Ishikawa (cell line): ENCODE measurements at regions not wholly inside any gene's neighbourhood (a gene's known extent, or its start where the extent isn't known, plus 50 kb on each side); places are given as distances from the start of the nearest gene placed in this dataset.

ENCODE experiments used
- CEBPB ChIP-seq: IDR thresholded peaks from 2 replicates; pipeline ENCODE4 v1.6.1; 2012
- CREB1 ChIP-seq: IDR thresholded peaks from 2 replicates; pipeline ENCODE4 v1.6.1; 2012; ENCODE audit warnings: low read depth
- EGR1 ChIP-seq: IDR thresholded peaks from 2 replicates; pipeline ENCODE4 v1.6.1; 2012
- EP300 ChIP-seq: IDR thresholded peaks from 2 replicates; pipeline ENCODE4 v1.6.1; 2012; ENCODE audit warnings: borderline replicate concordance
- FOXM1 ChIP-seq: IDR thresholded peaks from 2 replicates; pipeline ENCODE4 v1.6.1; 2012; ENCODE audit warnings: low read depth, borderline replicate concordance
- NFIC ChIP-seq: IDR thresholded peaks from 2 replicates; pipeline ENCODE4 v1.6.1; 2012
- RAD21 ChIP-seq: IDR thresholded peaks from 2 replicates; pipeline ENCODE4 v1.6.1; 2012; ENCODE audit warnings: low read depth
- REST ChIP-seq: IDR thresholded peaks from 2 replicates; pipeline ENCODE4 v1.6.1; 2012; ENCODE audit warnings: low read depth, mild to moderate bottlenecking
- TAF1 ChIP-seq: IDR thresholded peaks from 2 replicates; pipeline ENCODE4 v1.6.1; 2012; ENCODE audit warnings: low read depth, mild to moderate bottlenecking
- TCF12 ChIP-seq: IDR thresholded peaks from 2 replicates; pipeline ENCODE4 v1.6.1; 2012; ENCODE audit warnings: low read depth
- TEAD4 ChIP-seq: IDR thresholded peaks from 2 replicates; pipeline ENCODE4 v1.6.1; 2012
- YY1 ChIP-seq: IDR thresholded peaks from 2 replicates; pipeline ENCODE4 v1.6.1; 2012; ENCODE audit warnings: low read depth
- ZBTB7A ChIP-seq: IDR thresholded peaks from 2 replicates; pipeline ENCODE4 v1.6.1; 2012; ENCODE audit warnings: low read depth
- TF ChIP-seq, protein P1 (sequence below): IDR thresholded peaks from 2 replicates; pipeline ENCODE4 v1.6.1; 2012
- TF ChIP-seq, protein P2 (sequence below): IDR thresholded peaks from 2 replicates; pipeline ENCODE4 v1.6.1; 2012

GRCh38 chr2:5437375-5437774 lies 254.8 kb upstream of the SOX11 start:
- TF ChIP-seq TAF1 (no peak), CREB1 (no peak), FOXM1 (no peak), TEAD4 (no peak), NFIC (no peak), YY1 (no peak), TCF12 (no peak), EGR1 (no peak), CEBPB (no peak), ZBTB7A (no peak), EP300 (no peak), RAD21 (no peak)
- TF ChIP-seq, protein P1, sequence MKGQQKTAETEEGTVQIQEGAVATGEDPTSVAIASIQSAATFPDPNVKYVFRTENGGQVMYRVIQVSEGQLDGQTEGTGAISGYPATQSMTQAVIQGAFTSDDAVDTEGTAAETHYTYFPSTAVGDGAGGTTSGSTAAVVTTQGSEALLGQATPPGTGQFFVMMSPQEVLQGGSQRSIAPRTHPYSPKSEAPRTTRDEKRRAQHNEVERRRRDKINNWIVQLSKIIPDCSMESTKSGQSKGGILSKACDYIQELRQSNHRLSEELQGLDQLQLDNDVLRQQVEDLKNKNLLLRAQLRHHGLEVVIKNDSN, result no peak
- TF ChIP-seq, protein P2, sequence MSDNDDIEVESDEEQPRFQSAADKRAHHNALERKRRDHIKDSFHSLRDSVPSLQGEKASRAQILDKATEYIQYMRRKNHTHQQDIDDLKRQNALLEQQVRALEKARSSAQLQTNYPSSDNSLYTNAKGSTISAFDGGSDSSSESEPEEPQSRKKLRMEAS, result no peak

DNA sequence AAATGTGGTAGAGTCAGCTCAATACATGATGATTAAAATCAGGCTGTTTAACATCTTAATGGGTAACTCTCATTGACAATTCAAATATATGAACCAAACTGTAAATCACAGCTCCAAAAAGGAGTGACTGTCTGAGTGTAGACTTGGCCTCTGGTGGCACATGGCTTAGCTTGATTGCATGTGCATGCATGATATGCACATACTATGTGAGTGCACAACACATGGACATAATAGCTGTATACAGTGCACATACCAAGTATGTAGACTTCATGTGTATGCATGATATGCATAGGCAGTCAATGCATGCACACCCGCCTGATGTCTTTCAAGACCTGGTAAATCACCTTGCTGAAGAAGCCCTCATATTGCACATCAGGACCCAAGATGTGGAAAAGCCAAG lies 252.0 kb upstream of the SOX11 start:
- no peak for TF ChIP-seq FOXM1
- TF ChIP-seq, protein P2, result no peak

DNA sequence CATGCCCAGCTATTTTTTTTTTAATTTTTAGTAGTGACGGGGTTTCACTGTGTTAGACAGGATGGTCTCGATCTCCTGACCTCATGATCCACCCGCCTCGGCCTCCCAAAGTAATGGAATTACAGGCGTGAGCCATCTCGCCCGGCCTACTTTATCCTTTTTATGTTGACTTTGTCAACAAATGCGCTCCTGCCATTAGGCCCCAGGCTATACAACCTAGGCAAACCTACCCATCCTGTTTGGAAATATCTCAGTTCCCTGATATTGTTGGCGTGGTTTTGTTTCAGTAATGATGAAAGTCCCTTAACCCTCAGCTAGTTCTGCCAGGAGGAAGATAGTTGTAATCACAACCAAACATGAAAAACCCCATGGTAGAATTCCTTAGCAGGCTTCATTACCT lies 249.4 kb upstream of the SOX11 start:
- TF ChIP-seq FOXM1 (no peak), REST (no peak), TAF1 (no peak)
- TF ChIP-seq, protein P2, result no peak

DNA sequence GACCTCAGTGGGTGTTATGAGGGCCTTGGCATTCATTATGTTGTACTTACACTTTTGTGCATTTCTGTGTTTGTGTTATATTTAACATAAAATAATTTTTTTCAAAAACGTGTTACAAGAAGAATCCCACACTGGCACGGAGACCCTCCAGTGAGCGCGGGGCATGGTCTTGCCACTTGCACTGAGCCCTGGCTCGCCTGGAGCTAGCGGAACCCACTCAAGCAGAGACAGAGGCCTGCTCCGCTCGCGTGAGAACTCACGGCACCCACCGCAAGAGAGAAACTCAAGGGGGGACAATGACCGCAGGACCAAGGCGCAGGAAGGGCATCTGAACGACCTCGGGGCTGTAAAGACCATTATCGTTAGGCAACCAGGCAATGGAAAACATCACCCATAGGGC lies 248.0 kb upstream of the SOX11 start:
- TF ChIP-seq FOXM1, result no peak
- TF ChIP-seq CREB1, result no peak
- no peak for TF ChIP-seq TAF1
- no peak for TF ChIP-seq TCF12
- TF ChIP-seq, protein P1, result no peak
- TF ChIP-seq REST, result no peak
- TF ChIP-seq EGR1, result no peak
- TF ChIP-seq YY1, result no peak
- TF ChIP-seq CEBPB, result no peak
- TF ChIP-seq ZBTB7A, result no peak
- TF ChIP-seq EP300, result no peak
- no peak for TF ChIP-seq RAD21
- no peak for TF ChIP-seq NFIC
- no peak for TF ChIP-seq TEAD4
- TF ChIP-seq, protein P2, result no peak

GRCh38 chr2:5444854-5445253 lies 247.3 kb upstream of the SOX11 start:
- TF ChIP-seq TCF12, result no peak
- no peak for TF ChIP-seq NFIC
- TF ChIP-seq TAF1, result no peak
- no peak for TF ChIP-seq EGR1
- no peak for TF ChIP-seq YY1
- TF ChIP-seq CREB1, result no peak
- TF ChIP-seq CEBPB, result no peak
- TF ChIP-seq TEAD4, result no peak
- TF ChIP-seq, protein P2, result no peak
- no peak for TF ChIP-seq EP300
- TF ChIP-seq RAD21, result no peak
- TF ChIP-seq REST, result no peak
- TF ChIP-seq FOXM1, result no peak
- TF ChIP-seq, protein P1, result no peak
- TF ChIP-seq ZBTB7A, result no peak
